Esophagus muscularis mucosa (tissue), 4 donors: ENCODE measurements at regions not wholly inside any gene's neighbourhood (a gene's known extent, or its start where the extent isn't known, plus 50 kb on each side); places are given as distances from the start of the nearest gene placed in this dataset.

ENCODE experiments used
- DNase-seq: peaks from one replicate; pipeline ENCODE4 v3.0.0-alpha.2; 2017; ENCODE audit errors: extremely low spot score
- H3K27ac ChIP-seq, 4 donors: fragments of 200-600 bp; sonication (generic); replicated peaks in 1 of 4; 1 replicate in 3 of 4; 2 replicates in 1 of 4; pipeline ENCODE4 v1.5.1; 2016 to 2019; ENCODE audit warnings: mild to moderate bottlenecking in 1 of 4
- H3K27me3 ChIP-seq, 4 donors: fragments of 200-600 bp; sonication (generic); one replicate each; pipeline versions ENCODE4 v1.5.1 to v1.6.0; 2016 to 2019
- H3K36me3 ChIP-seq, 4 donors: fragments of 200-600 bp; sonication (generic); one replicate each; pipeline ENCODE4 v1.5.1; 2016 to 2019
- H3K4me1 ChIP-seq, 4 donors: fragments of 200-600 bp; sonication (generic); one replicate each; pipeline ENCODE4 v1.5.1; 2016 to 2019
- H3K4me3 ChIP-seq, 4 donors: fragments of 200-600 bp; sonication (generic); 1 replicate in 2 of 4; 2 replicates in 2 of 4; pipeline ENCODE4 v1.5.1; 2016 to 2019; ENCODE audit warnings: mild to moderate bottlenecking in 4 of 4, moderate library complexity in 1 of 4
- H3K9me3 ChIP-seq, 4 donors: fragments of 200-600 bp; sonication (generic); 1 replicate in 3 of 4; 2 replicates in 1 of 4; pipeline ENCODE4 v1.5.1; 2016 to 2019
- CTCF ChIP-seq, 3 experiments: fragments of 200-600 bp in 2 of 3; fragments of 450-650 bp in 1 of 3; sonication (generic) in 2 of 3; IDR thresholded peaks; one replicate each; pipeline ENCODE4 v1.5.1; 2017 to 2019; ENCODE audit warnings: antibody characterized with exemption in 3 of 3, mild to moderate bottlenecking in 2 of 3, moderate library complexity in 1 of 3
- EP300 ChIP-seq: sonication (generic); formaldehyde crosslinking; IDR thresholded peaks from one replicate; pipeline ENCODE4 v1.6.1; 2017; ENCODE audit warnings: antibody characterized with exemption
- POLR2A ChIP-seq: fragments of 450-650 bp; IDR thresholded peaks from one replicate; pipeline ENCODE4 v1.6.1; 2017; ENCODE audit warnings: antibody characterized with exemption, moderate library complexity, mild to moderate bottlenecking, low read depth
- POLR2AphosphoS5 ChIP-seq, 2 donors: sonication (generic); formaldehyde crosslinking; IDR thresholded peaks; one replicate each; pipeline ENCODE4 v1.6.1; 2017; ENCODE audit warnings: antibody characterized with exemption in 2 of 2
- WGBS: methylation state at CpG from one replicate; pipeline ENCODE4 v1.1.5; 2018; 5-methylcytosine and 5-hydroxymethylcytosine counted together
- intact Hi-C: fragments of 100-400 bp; cut with DNase I; formaldehyde crosslinking; loops from one replicate; pipeline ENCODE4 v1.15.1; 2023

GRCh38 chrX:139196890-139197289 is 333.6 kb upstream of the F9 start:
- H3K4me3 ChIP-seq, result no peak overlapping the region
- no peaks in the 10 kb centered on the region for H3K9me3 ChIP-seq
- 62% methylated on average over 3 of the region's 3 CpGs for WGBS
- peaks cover 0 to 10% (median 2%) of the 10 kb centered on the region in 4 donors for H3K27me3 ChIP-seq
- no peak overlapping the region for H3K27ac ChIP-seq
- H3K36me3 ChIP-seq, result no peaks in the 10 kb centered on the region
- TF ChIP-seq CTCF (IDR thresholded peaks at IDR 0.05), result no peak
- no peak for TF ChIP-seq POLR2AphosphoS5 (IDR thresholded peaks at IDR 0.05)
- no peak for TF ChIP-seq POLR2A
- no peak for TF ChIP-seq EP300
- intact Hi-C loops, result no loop called here
- peaks cover 0 to 4% (median 0%) of the 10 kb centered on the region in 4 donors for H3K4me1 ChIP-seq
- DNase-seq, result no peak

GRCh38 chrX:139194571-139195280 is 335.8 kb upstream of the F9 start:
- TF ChIP-seq POLR2AphosphoS5 (IDR thresholded peaks at IDR 0.05) (peak; percentile 59), POLR2A (no peak), EP300 (no peak)
- 26% methylated on average over 21 of the region's 50 CpGs for WGBS
- peak overlapping the region; percentile 48 to 63 (median 56) for H3K4me3 ChIP-seq
- H3K27me3 ChIP-seq, result peaks cover 0 to 10% (median 2%) of the 10 kb centered on the region in 4 donors
- peaks cover 0 to 4% (median 0%) of the 10 kb centered on the region in 4 donors for H3K4me1 ChIP-seq
- DNase-seq, result no peak
- no peaks in the 10 kb centered on the region for H3K36me3 ChIP-seq
- no peaks in the 10 kb centered on the region for H3K9me3 ChIP-seq
- intact Hi-C loops, result no loop called here
- peak overlapping the region; percentile 19 to 70 (median 66) for H3K27ac ChIP-seq

- H3K4me1 ChIP-seq, result peaks cover 0 to 4% (median 0%) of the 10 kb centered on the region in 4 donors
These were observed 338.1 kb upstream of the F9 start for GRCh38 chrX:139192386-139192961.

GRCh38 chrX:139191746-139192385 is 338.7 kb upstream of the F9 start:
- WGBS, result 78% methylated on average over 6 of the region's 6 CpGs
- Histone ChIP-seq H3K27me3 (peaks cover 0 to 5% (median 2%) of the 10 kb centered on the region in 4 donors), H3K36me3 (no peaks in the 10 kb centered on the region), H3K9me3 (no peaks in the 10 kb centered on the region), H3K4me3 (no peak overlapping the region), H3K27ac (no peak overlapping the region), H3K4me1 (peaks cover 0 to 4% (median 0%) of the 10 kb centered on the region in 4 donors)
- TF ChIP-seq POLR2A (no peak), POLR2AphosphoS5 (IDR thresholded peaks at IDR 0.05) (no peak), CTCF (IDR thresholded peaks at IDR 0.05) (no peak), EP300 (no peak)
- no peak for DNase-seq
- intact Hi-C loops, result no loop called here

More at GRCh38 chrX:139192386-139192961, 338.1 kb upstream of the F9 start:
- intact Hi-C loops, result no loop called here
- no peak overlapping the region for H3K27ac ChIP-seq
- no peak for DNase-seq
- TF ChIP-seq POLR2AphosphoS5 (IDR thresholded peaks at IDR 0.05), result no peak
- no peak for TF ChIP-seq CTCF (IDR thresholded peaks at IDR 0.05)
- no peak for TF ChIP-seq EP300
- no peak for TF ChIP-seq POLR2A
- H3K27me3 ChIP-seq, result peaks cover 0 to 10% (median 2%) of the 10 kb centered on the region in 4 donors
- H3K4me3 ChIP-seq, result no peak overlapping the region
- H3K9me3 ChIP-seq, result no peaks in the 10 kb centered on the region
- H3K36me3 ChIP-seq, result no peaks in the 10 kb centered on the region
- WGBS, result 56% methylated on average over 6 of the region's 6 CpGs

- Histone ChIP-seq H3K9me3 (no peaks in the 10 kb centered on the region), H3K4me3 (no peak overlapping the region), H3K27ac (no peak overlapping the region), H3K27me3 (peaks cover 0 to 5% (median 2%) of the 10 kb centered on the region in 4 donors), H3K4me1 (peaks cover 0 to 4% (median 0%) of the 10 kb centered on the region in 4 donors), H3K36me3 (no peaks in the 10 kb centered on the region)
- TF ChIP-seq POLR2A (no peak), EP300 (no peak), POLR2AphosphoS5 (IDR thresholded peaks at IDR 0.05) (no peak), CTCF (IDR thresholded peaks at IDR 0.05) (no peak)
- 38% methylated on average over 2 of the region's 2 CpGs for WGBS
- intact Hi-C loops, result no loop called here
- no peak for DNase-seq
These were observed 339.3 kb upstream of the F9 start for GRCh38 chrX:139191286-139191685.
